ENCODE measurements at regions not wholly inside any gene's neighbourhood (a gene's known extent, or its start where the extent isn't known, plus 50 kb on each side); places are given as distances from the start of the nearest gene placed in this dataset.

GRCh38 chr14:53541411-53541810 lies 388.3 kb upstream of the DDHD1 start:
- TF ChIP-seq CTCF (IDR thresholded peaks at IDR 0.05 in 2 of 3, conservative IDR thresholded peaks at IDR 0.05 in 1 of 3; ENCODE audit: insufficient read depth in 2 of 3, low read depth in 1 of 3, low read length in 3 of 3): no peak
- TF ChIP-seq MTA1 (IDR thresholded peaks at IDR 0.05; ENCODE audit: borderline replicate concordance): no peak
- TF ChIP-seq CHD7 (IDR thresholded peaks at IDR 0.05; ENCODE audit: low read depth, low read length): no peak
- no peak for TF ChIP-seq FOXA3 (CRISPR knock-in tag; conservative IDR thresholded peaks at IDR 0.05 in 1 of 2, IDR thresholded peaks at IDR 0.05 in 1 of 2)
- no peak for TF ChIP-seq WHSC1 (IDR thresholded peaks at IDR 0.05; ENCODE audit: low read length)
- no peak for TF ChIP-seq EZH2 (IDR thresholded peaks at IDR 0.05; ENCODE audit: borderline replicate concordance, low read depth, low read length)
- no peak for TF ChIP-seq CCAR2 (IDR thresholded peaks at IDR 0.05; ENCODE audit: low read depth, low read length)
- no peak for TF ChIP-seq HOXB6 (CRISPR knock-in tag; IDR thresholded peaks at IDR 0.05; ENCODE audit: borderline replicate concordance)
- no peak for TF ChIP-seq PKNOX1 (IDR thresholded peaks at IDR 0.05)
- TF ChIP-seq ZSCAN29 (IDR thresholded peaks at IDR 0.05): no peak
- TF ChIP-seq PHF8 (IDR thresholded peaks at IDR 0.05; ENCODE audit: borderline replicate concordance, low read length): no peak
